ENCODE measurements at regions not wholly inside any gene's neighbourhood (a gene's known extent, or its start where the extent isn't known, plus 50 kb on each side); places are given as distances from the start of the nearest gene placed in this dataset.
"Not testable (repeated sequence)": the region's sequence is repeated elsewhere in the genome, so short reads cannot be mapped to it uniquely, and the experiment has no call there.

DNA sequence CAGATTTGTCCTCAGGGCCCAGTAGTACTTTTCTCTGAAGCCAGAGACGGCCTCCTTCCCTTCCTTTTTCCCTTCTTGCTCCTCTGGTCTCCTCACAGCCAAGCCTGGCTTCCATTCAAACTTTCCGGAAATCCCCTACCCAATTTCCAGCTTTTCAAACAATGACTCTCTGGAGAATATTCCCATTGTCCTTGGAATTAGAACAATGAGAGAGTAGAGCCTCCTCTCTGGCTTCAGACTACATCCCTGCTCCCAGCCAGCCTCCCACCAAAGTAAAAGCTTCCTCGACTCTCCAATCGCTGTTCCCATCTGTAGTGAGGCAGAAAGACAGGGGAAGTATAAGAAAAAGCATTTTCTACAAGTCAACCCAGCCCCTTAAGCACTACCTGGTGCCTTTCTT, 77.7 kb upstream of the SOX13 start:
- H3K9ac ChIP-seq (ENCODE audit: low read depth in 1 of 3, low read length in 3 of 3) = peak overlapping the region in 1 of 3 donors; percentile 28
- no peaks in the 10 kb centered on the region for H3K36me3 ChIP-seq (ENCODE audit: control insufficient read depth in 3 of 3, insufficient read depth in 3 of 3, low read length in 3 of 3)
- H3K27me3 ChIP-seq (ENCODE audit: control insufficient read depth in 3 of 3, insufficient read depth in 3 of 3, low read length in 3 of 3) = peaks cover 0 to 3% (median 0%) of the 10 kb centered on the region in 3 donors
- no peaks in the 10 kb centered on the region for H3K9me3 ChIP-seq (ENCODE audit: control insufficient read depth in 3 of 3, low read length in 3 of 3)
- H3K4me1 ChIP-seq (ENCODE audit: control insufficient read depth in 3 of 3, insufficient read depth in 3 of 3, low read length in 3 of 3) = peaks cover 8% of the 10 kb centered on the region in 3 donors
- no peak overlapping the region for H3K27ac ChIP-seq (ENCODE audit: low read depth, low read length)
- no peak overlapping the region for H3K4me3 ChIP-seq (ENCODE audit: low read length in 3 of 3)

DNA sequence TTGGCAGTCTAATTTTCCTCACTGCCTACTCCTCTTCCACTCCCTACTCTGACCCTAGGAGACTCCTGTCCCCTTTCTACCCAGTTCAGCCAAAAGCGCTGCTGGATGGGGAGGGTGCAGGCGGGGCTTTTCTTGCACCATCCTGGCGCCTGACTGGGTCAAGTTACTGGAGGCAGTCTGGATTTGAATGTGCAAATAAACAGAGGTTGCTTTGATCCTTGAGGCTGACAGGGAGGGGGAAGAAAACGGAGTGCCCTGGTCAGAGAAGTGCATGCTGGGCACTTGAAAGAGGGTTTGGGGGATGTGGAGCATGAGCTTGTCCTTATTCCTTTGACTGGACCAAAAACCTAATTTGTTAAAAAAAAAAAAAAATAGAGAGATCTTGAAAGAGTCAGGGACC, 76.8 kb upstream of the SOX13 start:
- Histone ChIP-seq H3K27me3 (ENCODE audit: control insufficient read depth in 3 of 3, insufficient read depth in 3 of 3, low read length in 3 of 3) (peaks cover 0 to 3% (median 0%) of the 10 kb centered on the region in 3 donors), H3K9ac (ENCODE audit: low read depth in 1 of 3, low read length in 3 of 3) (no peak overlapping the region), H3K4me1 (ENCODE audit: control insufficient read depth in 3 of 3, insufficient read depth in 3 of 3, low read length in 3 of 3) (peaks cover 8% of the 10 kb centered on the region in 3 donors), H3K4me3 (ENCODE audit: low read length in 3 of 3) (no peak overlapping the region), H3K36me3 (ENCODE audit: control insufficient read depth in 3 of 3, insufficient read depth in 3 of 3, low read length in 3 of 3) (no peaks in the 10 kb centered on the region), H3K9me3 (ENCODE audit: control insufficient read depth in 3 of 3, low read length in 3 of 3) (no peaks in the 10 kb centered on the region), H3K27ac (ENCODE audit: low read depth, low read length) (no peak overlapping the region)

DNA sequence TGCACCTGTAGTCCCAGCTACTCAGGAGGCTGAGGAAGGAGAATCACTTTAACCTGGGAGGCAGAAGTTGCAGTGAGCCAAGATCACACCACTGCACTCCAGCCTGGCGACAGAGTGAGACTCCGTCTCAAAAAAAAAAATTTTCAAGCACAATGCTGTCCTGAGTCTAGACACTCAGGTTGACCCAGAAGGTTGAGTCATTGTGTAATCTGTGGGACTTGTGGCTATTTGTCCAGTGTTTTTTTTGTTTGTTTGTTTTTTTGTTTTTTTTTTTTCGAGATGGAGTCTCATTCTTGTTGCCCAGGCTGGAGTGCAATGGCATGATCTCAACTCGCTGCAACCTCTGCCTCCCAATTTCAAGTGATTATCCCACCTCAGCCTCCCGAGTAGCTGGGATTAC, 74.3 kb upstream of the SOX13 start:
- H3K4me1 ChIP-seq (ENCODE audit: control insufficient read depth in 3 of 3, insufficient read depth in 3 of 3, low read length in 3 of 3); H3K9ac ChIP-seq (ENCODE audit: low read depth in 1 of 3, low read length in 3 of 3); H3K27ac ChIP-seq (ENCODE audit: low read depth, low read length); H3K36me3 ChIP-seq (ENCODE audit: control insufficient read depth in 3 of 3, insufficient read depth in 3 of 3, low read length in 3 of 3); H3K4me3 ChIP-seq (ENCODE audit: low read length in 3 of 3); H3K9me3 ChIP-seq (ENCODE audit: control insufficient read depth in 3 of 3, low read length in 3 of 3); H3K27me3 ChIP-seq (ENCODE audit: control insufficient read depth in 3 of 3, insufficient read depth in 3 of 3, low read length in 3 of 3): not testable (repeated sequence)

DNA sequence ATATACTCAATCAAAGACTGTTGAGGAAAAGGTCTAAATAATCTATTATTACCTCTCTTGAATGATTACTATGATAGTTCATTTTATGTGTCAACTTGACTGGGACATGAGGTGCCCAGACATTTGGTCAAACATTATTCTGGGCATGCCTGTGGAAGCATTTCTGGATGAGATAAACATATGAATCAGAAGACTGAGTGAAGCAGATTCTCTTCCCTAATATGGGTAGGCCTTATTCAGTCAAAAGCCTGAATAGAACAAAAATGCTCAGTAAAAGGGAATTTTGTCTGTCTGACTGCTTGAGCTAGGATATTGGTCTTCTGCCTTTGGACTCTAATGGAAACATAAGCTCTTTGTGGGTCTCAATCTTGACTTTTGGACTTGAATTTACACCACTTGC, 73.3 kb upstream of the SOX13 start:
- Histone ChIP-seq H3K27ac (ENCODE audit: low read depth, low read length) (no peak overlapping the region), H3K4me1 (ENCODE audit: control insufficient read depth in 3 of 3, insufficient read depth in 3 of 3, low read length in 3 of 3) (peaks cover 8% of the 10 kb centered on the region in 3 donors), H3K9ac (ENCODE audit: low read depth in 1 of 3, low read length in 3 of 3) (no peak overlapping the region), H3K27me3 (ENCODE audit: control insufficient read depth in 3 of 3, insufficient read depth in 3 of 3, low read length in 3 of 3) (peaks cover 0 to 3% (median 0%) of the 10 kb centered on the region in 3 donors), H3K4me3 (ENCODE audit: low read length in 3 of 3) (no peak overlapping the region), H3K9me3 (ENCODE audit: control insufficient read depth in 3 of 3, low read length in 3 of 3) (no peaks in the 10 kb centered on the region), H3K36me3 (ENCODE audit: control insufficient read depth in 3 of 3, insufficient read depth in 3 of 3, low read length in 3 of 3) (no peaks in the 10 kb centered on the region)

DNA sequence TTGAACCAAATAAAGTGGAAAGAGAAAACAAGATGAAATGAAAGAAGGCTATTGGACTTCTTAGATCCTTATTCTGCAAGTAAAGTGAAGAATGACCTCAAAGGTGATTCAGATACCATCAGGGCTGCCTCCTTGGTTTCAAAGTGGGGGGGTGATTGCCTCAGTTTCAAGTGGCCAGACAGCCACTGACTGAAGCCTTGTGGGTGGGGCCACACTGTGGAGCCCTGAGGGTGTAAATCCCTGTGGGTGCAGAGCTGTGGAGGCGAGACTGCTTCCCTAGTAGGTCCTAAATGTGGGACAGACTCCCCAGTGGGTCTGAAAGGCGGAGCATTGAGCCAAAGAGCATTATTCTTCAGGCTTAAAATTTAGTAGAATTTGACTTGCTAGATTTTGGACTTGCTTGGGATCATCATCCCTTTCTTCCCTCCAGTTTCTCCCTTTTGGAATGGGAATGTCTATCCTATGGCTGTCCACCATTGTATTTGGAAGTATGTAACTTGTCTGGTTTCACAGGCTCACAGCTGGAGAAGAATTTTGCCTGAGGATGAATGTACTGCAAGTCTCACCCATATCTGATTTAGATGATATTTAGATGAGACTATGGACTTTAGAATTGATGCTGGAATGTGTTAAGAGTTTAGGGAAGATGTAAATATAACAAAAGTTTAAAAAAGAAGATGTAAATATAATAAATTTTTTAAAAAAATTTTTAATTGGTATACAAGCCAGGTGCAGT, 71.6 kb upstream of the SOX13 start:
- Histone ChIP-seq H3K36me3 (ENCODE audit: control insufficient read depth in 3 of 3, insufficient read depth in 3 of 3, low read length in 3 of 3) (no peaks in the 10 kb centered on the region), H3K4me1 (ENCODE audit: control insufficient read depth in 3 of 3, insufficient read depth in 3 of 3, low read length in 3 of 3) (peaks cover 0 to 8% (median 6%) of the 10 kb centered on the region in 3 donors), H3K4me3 (ENCODE audit: low read length in 3 of 3) (no peak overlapping the region)

DNA sequence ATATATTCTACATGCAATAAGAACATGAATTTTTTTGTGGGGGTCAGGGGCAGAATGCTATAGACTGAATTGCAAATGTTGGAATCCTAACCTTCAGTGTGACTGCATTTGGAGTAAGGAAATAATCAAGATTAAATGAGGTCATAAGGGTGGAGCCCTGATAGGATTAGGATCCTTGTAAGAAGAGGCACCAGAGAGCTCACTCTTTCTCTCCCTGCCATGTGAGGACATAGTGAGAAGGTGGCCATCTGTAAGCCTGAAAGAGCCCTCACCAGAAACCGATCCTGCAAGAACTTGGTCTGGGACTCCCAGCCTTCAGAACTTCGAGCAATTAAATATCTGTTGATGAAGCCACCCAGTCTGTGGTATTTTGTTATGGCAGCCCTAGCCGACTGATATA, 70.3 kb upstream of the SOX13 start:
- H3K4me3 ChIP-seq (ENCODE audit: low read length in 3 of 3) = no peak overlapping the region
- no peak overlapping the region for H3K27ac ChIP-seq (ENCODE audit: low read depth, low read length)
- H3K27me3 ChIP-seq (ENCODE audit: control insufficient read depth in 3 of 3, insufficient read depth in 3 of 3, low read length in 3 of 3) = no peaks in the 10 kb centered on the region
- no peaks in the 10 kb centered on the region for H3K9me3 ChIP-seq (ENCODE audit: control insufficient read depth in 3 of 3, low read length in 3 of 3)
- no peaks in the 10 kb centered on the region for H3K4me1 ChIP-seq (ENCODE audit: control insufficient read depth in 3 of 3, insufficient read depth in 3 of 3, low read length in 3 of 3)
- H3K36me3 ChIP-seq (ENCODE audit: control insufficient read depth in 3 of 3, insufficient read depth in 3 of 3, low read length in 3 of 3) = no peaks in the 10 kb centered on the region
- no peak overlapping the region for H3K9ac ChIP-seq (ENCODE audit: low read depth in 1 of 3, low read length in 3 of 3)

More for the DNA sequence above, 71.6 kb upstream of the SOX13 start:
- Histone ChIP-seq H3K9me3 (ENCODE audit: control insufficient read depth in 3 of 3, low read length in 3 of 3) (no peaks in the 10 kb centered on the region), H3K27me3 (ENCODE audit: control insufficient read depth in 3 of 3, insufficient read depth in 3 of 3, low read length in 3 of 3) (no peaks in the 10 kb centered on the region), H3K9ac (ENCODE audit: low read depth in 1 of 3, low read length in 3 of 3) (no peak overlapping the region), H3K27ac (ENCODE audit: low read depth, low read length) (no peak overlapping the region)

DNA sequence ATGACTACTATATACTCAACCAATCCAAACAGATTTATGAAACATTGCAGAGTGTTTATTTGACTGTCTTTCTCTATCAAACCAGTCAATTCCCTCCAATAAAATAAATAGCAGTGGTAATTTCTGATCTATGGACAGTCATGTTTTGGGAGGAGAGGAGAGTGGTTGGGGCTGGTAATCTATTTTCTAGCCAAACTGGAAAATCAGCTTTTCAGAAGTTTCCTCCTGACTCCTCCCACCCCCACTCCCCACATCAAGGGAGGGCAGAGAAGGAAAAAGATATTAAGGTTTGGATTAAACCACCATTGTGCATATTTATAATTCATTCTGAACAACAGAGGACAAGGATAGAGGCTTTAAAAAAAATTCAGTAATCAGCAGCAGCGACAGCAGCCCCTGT, 69.4 kb upstream of the SOX13 start:
- no peaks in the 10 kb centered on the region for H3K9me3 ChIP-seq (ENCODE audit: control insufficient read depth in 3 of 3, low read length in 3 of 3)
- H3K4me1 ChIP-seq (ENCODE audit: control insufficient read depth in 3 of 3, insufficient read depth in 3 of 3, low read length in 3 of 3) = no peaks in the 10 kb centered on the region
- no peaks in the 10 kb centered on the region for H3K27me3 ChIP-seq (ENCODE audit: control insufficient read depth in 3 of 3, insufficient read depth in 3 of 3, low read length in 3 of 3)
- no peak overlapping the region for H3K4me3 ChIP-seq (ENCODE audit: low read length in 3 of 3)
- no peaks in the 10 kb centered on the region for H3K36me3 ChIP-seq (ENCODE audit: control insufficient read depth in 3 of 3, insufficient read depth in 3 of 3, low read length in 3 of 3)
- H3K27ac ChIP-seq (ENCODE audit: low read depth, low read length) = no peak overlapping the region
- H3K9ac ChIP-seq (ENCODE audit: low read depth in 1 of 3, low read length in 3 of 3) = no peak overlapping the region

DNA sequence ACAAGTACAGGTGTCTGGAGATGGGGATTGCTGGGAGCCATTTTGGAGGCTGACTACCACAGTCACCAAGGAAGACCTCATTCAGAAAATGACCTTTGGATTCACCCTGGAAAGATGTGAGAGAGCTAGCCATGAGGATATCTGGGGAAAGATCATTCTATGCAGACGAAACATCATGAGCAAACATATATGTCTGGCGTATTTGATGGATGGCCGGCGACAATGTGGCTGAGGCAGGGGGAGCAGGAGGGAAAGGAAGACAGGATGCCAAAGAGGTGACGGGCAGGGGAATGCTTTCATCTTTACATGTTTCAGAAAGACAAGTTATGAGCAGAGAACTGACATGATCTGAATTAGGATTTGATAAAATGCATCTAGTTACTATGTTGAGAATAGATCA, 61.5 kb upstream of the SOX13 start:
- H3K36me3 ChIP-seq (ENCODE audit: control insufficient read depth in 3 of 3, insufficient read depth in 3 of 3, low read length in 3 of 3) = no peaks in the 10 kb centered on the region
- no peak overlapping the region for H3K9ac ChIP-seq (ENCODE audit: low read depth in 1 of 3, low read length in 3 of 3)
- H3K27me3 ChIP-seq (ENCODE audit: control insufficient read depth in 3 of 3, insufficient read depth in 3 of 3, low read length in 3 of 3) = no peaks in the 10 kb centered on the region

DNA sequence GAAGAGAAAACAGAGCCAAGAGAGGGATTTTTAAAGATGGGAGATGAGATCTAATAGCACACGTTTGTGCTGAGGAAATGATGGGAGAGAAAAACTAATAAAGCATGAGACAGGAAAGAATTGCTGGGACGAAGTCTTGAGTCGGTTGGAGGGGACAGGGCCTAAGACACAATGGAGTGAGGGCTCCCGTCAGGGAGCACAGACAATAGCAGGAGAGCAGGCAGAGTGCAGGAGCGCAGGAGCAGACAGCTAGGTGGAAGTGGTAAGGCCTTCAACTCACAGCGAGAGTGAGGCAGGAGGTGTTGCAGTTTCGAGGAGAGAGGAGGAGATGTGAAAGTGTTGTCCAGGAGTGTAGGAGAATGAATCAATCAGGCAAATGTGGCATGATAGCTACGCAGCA, 59.9 kb upstream of the SOX13 start:
- Histone ChIP-seq H3K4me3 (ENCODE audit: low read length in 3 of 3) (no peak overlapping the region), H3K9ac (ENCODE audit: low read depth in 1 of 3, low read length in 3 of 3) (no peak overlapping the region), H3K36me3 (ENCODE audit: control insufficient read depth in 3 of 3, insufficient read depth in 3 of 3, low read length in 3 of 3) (no peaks in the 10 kb centered on the region), H3K27ac (ENCODE audit: low read depth, low read length) (no peak overlapping the region), H3K27me3 (ENCODE audit: control insufficient read depth in 3 of 3, insufficient read depth in 3 of 3, low read length in 3 of 3) (no peaks in the 10 kb centered on the region), H3K4me1 (ENCODE audit: control insufficient read depth in 3 of 3, insufficient read depth in 3 of 3, low read length in 3 of 3) (no peaks in the 10 kb centered on the region), H3K9me3 (ENCODE audit: control insufficient read depth in 3 of 3, low read length in 3 of 3) (no peaks in the 10 kb centered on the region)

More for the DNA sequence above, 61.5 kb upstream of the SOX13 start:
- H3K9me3 ChIP-seq (ENCODE audit: control insufficient read depth in 3 of 3, low read length in 3 of 3) = no peaks in the 10 kb centered on the region
- no peaks in the 10 kb centered on the region for H3K4me1 ChIP-seq (ENCODE audit: control insufficient read depth in 3 of 3, insufficient read depth in 3 of 3, low read length in 3 of 3)
- H3K4me3 ChIP-seq (ENCODE audit: low read length in 3 of 3) = no peak overlapping the region
- no peak overlapping the region for H3K27ac ChIP-seq (ENCODE audit: low read depth, low read length)

DNA sequence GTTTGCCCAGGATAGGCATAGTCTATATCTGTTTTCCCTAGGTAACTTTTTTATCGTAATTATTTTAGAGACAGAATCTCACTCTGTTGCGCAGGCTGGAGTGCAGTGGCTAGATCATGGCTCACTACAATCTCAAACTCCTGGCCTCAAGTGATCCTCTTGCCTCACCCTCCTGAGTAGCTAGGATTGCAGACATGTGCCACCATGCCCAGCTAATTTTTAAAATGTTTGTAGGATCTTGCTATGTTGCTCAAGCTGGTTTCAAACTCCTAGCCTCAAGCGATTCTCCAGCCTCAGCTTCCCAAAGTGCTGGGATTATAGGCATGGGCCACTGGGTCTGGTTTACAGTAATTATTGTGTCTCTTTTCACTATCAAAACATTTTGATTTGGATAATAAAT, 58.6 kb upstream of the SOX13 start:
- H3K36me3 ChIP-seq (ENCODE audit: control insufficient read depth in 3 of 3, insufficient read depth in 3 of 3, low read length in 3 of 3) = no peaks in the 10 kb centered on the region
- H3K4me3 ChIP-seq (ENCODE audit: low read length in 3 of 3) = no peak overlapping the region
- no peaks in the 10 kb centered on the region for H3K9me3 ChIP-seq (ENCODE audit: control insufficient read depth in 3 of 3, low read length in 3 of 3)
- H3K9ac ChIP-seq (ENCODE audit: low read depth in 1 of 3, low read length in 3 of 3) = no peak overlapping the region
- no peaks in the 10 kb centered on the region for H3K4me1 ChIP-seq (ENCODE audit: control insufficient read depth in 3 of 3, insufficient read depth in 3 of 3, low read length in 3 of 3)
- H3K27ac ChIP-seq (ENCODE audit: low read depth, low read length) = no peak overlapping the region
- no peaks in the 10 kb centered on the region for H3K27me3 ChIP-seq (ENCODE audit: control insufficient read depth in 3 of 3, insufficient read depth in 3 of 3, low read length in 3 of 3)

All from skeletal muscle tissue (tissue), 3 donors.